Liver (tissue), 3 donors: ENCODE measurements at regions not wholly inside any gene's neighbourhood (a gene's known extent, or its start where the extent isn't known, plus 50 kb on each side); places are given as distances from the start of the nearest gene placed in this dataset.

ENCODE experiments used
- ATF3 ChIP-seq: IDR thresholded peaks from 2 replicates; pipeline ENCODE4 v1.6.1; 2016; ENCODE audit warnings: antibody characterized with exemption
- CTCF ChIP-seq: fragments of 150-350 bp; IDR thresholded peaks from 2 replicates; pipeline ENCODE4 v1.5.1; 2017; ENCODE audit warnings: improper control_type of control experiment, low read depth, low read length; ENCODE audit not compliant: missing input control
- EGR1 ChIP-seq, 2 donors: IDR thresholded peaks; 2 replicates each; pipeline ENCODE4 v1.6.1; 2016 to 2018; ENCODE audit warnings: antibody characterized with exemption in 2 of 2, low read depth in 2 of 2
- FOXA1 ChIP-seq: IDR thresholded peaks from 2 replicates; pipeline ENCODE4 v1.6.1; 2016; ENCODE audit warnings: antibody characterized with exemption
- GABPA ChIP-seq, 2 donors: IDR thresholded peaks in 1 of 2; conservative IDR thresholded peaks in 1 of 2; 2 replicates each; pipeline ENCODE4 v1.6.1; 2016; ENCODE audit warnings: antibody characterized with exemption in 2 of 2, mild to moderate bottlenecking in 1 of 2, moderate library complexity in 1 of 2
- JUND ChIP-seq, 2 donors: IDR thresholded peaks; 2 replicates each; pipeline ENCODE4 v1.6.1; 2016; ENCODE audit warnings: antibody characterized with exemption in 2 of 2
- RAD21 ChIP-seq, 2 donors: IDR thresholded peaks; 2 replicates each; pipeline ENCODE4 v1.6.1; 2016; ENCODE audit warnings: antibody characterized with exemption in 2 of 2, mild to moderate bottlenecking in 2 of 2
- REST ChIP-seq: IDR thresholded peaks from 2 replicates; pipeline ENCODE4 v1.6.1; 2016; ENCODE audit warnings: antibody characterized with exemption, mild to moderate bottlenecking
- SP1 ChIP-seq: IDR thresholded peaks from 2 replicates; pipeline ENCODE4 v1.6.1; 2018; ENCODE audit warnings: antibody characterized with exemption, mild to moderate bottlenecking
- TAF1 ChIP-seq: conservative IDR thresholded peaks from 2 replicates; pipeline ENCODE4 v1.6.1; 2016; ENCODE audit warnings: antibody characterized with exemption, mild to moderate bottlenecking
- ZBTB33 ChIP-seq: IDR thresholded peaks from 2 replicates; pipeline ENCODE4 v1.6.1; 2016; ENCODE audit warnings: antibody characterized with exemption
- donor health status: healthy.
- donor health status: healthy.

GRCh38 chr13:40059540-40060232 is 404.2 kb downstream of the COG6 start:
- no peak for TF ChIP-seq CTCF
- no peak for TF ChIP-seq TAF1
- TF ChIP-seq SP1, result no peak
- no peak for TF ChIP-seq EGR1 (IDR thresholded peaks at IDR 0.05; ENCODE audit: low read depth in 2 of 2)
- no peak for TF ChIP-seq REST
- no peak for TF ChIP-seq ZBTB33
- TF ChIP-seq ATF3, result no peak
- TF ChIP-seq FOXA1, result no peak
- TF ChIP-seq RAD21 (IDR thresholded peaks at IDR 0.05), result no peak
- TF ChIP-seq GABPA (IDR thresholded peaks at IDR 0.05 in 1 of 2, conservative IDR thresholded peaks at IDR 0.05 in 1 of 2), result no peak
- TF ChIP-seq JUND (IDR thresholded peaks at IDR 0.05), result no peak
